IMR-90 (cell line): ENCODE measurements at regions not wholly inside any gene's neighbourhood (a gene's known extent, or its start where the extent isn't known, plus 50 kb on each side); places are given as distances from the start of the nearest gene placed in this dataset.

Experiments
- ATAC-seq: fragments of 200-7000 bp; cut with Tn5 transposase; 2 replicates; pipeline ENCODE4 v1.9.1; 2020; ENCODE audit warnings: low read depth, mild to moderate bottlenecking, moderate library complexity
- BruUV-seq: library from RNA; stranded (reverse); fragments of 400-500 nt; replicated peaks from 2 replicates; lab custom pipeline; 2021; lab: Mats Ljungman, UMichigan
- CTCF ChIA-PET: fragments of 300-600 bp; formaldehyde crosslinking; extraction: SDS; loops from one replicate; lab custom pipeline; 2021; ENCODE audit warnings: antibody characterized with exemption; lab: Yijun Ruan, JAX
- POLR2A ChIA-PET: fragments of 300-600 bp; sonication (Branson Sonifier 250); formaldehyde crosslinking; loops from one replicate; lab custom pipeline; 2022; ENCODE audit warnings: antibody characterized with exemption; ENCODE audit not compliant: unreplicated experiment; lab: Charles Lee
- DNase-seq: peaks from one replicate; pipeline ENCODE4 v3.0.0; 2013
- H2AFZ ChIP-seq: replicated peaks from 2 replicates; pipeline ENCODE3; 2013; ENCODE audit warnings: low read length, mild to moderate bottlenecking; ENCODE audit not compliant: poor library complexity
- H2AK5ac ChIP-seq: 2 replicates; pipeline ENCODE4 v1.6.1; 2013; ENCODE audit warnings: low read depth, low read length, inconsistent platforms
- H2AK9ac ChIP-seq: replicated peaks from 2 replicates; pipeline ENCODE3; 2013; ENCODE audit warnings: mild to moderate bottlenecking, low read depth, low read length, moderate library complexity; ENCODE audit not compliant: poor library complexity
- H2BK120ac ChIP-seq: 2 replicates; pipeline ENCODE4 v1.6.1; 2013; ENCODE audit warnings: low read depth, low read length, inconsistent platforms
- H2BK15ac ChIP-seq: 3 replicates; pipeline ENCODE4 v1.6.1; 2013; ENCODE audit warnings: low read depth, low read length, inconsistent platforms
- H2BK20ac ChIP-seq: 2 replicates; pipeline ENCODE4 v1.6.1; 2013; ENCODE audit warnings: low read depth, mild to moderate bottlenecking, inconsistent platforms, low read length, moderate library complexity
- H2BK5ac ChIP-seq: 2 replicates; pipeline ENCODE4 v1.6.1; 2013; ENCODE audit warnings: mild to moderate bottlenecking, low read depth, low read length, inconsistent platforms; ENCODE audit not compliant: poor library complexity, severe bottlenecking
- H3K14ac ChIP-seq: replicated peaks from 2 replicates; pipeline ENCODE4 v1.6.1; 2013; ENCODE audit warnings: low read depth, low read length, inconsistent platforms
- H3K18ac ChIP-seq: 2 replicates; pipeline ENCODE4 v1.6.1; 2013; ENCODE audit warnings: low read depth, low read length, control low read depth
- H3K23ac ChIP-seq: 2 replicates; pipeline ENCODE4 v1.6.1; 2013; ENCODE audit warnings: low read depth, low read length, inconsistent platforms
- H3K27ac ChIP-seq: 2 replicates; pipeline ENCODE4 v1.5.1; 2013; ENCODE audit warnings: mild to moderate bottlenecking, control low read depth, low read length; ENCODE audit not compliant: insufficient read depth
- H3K27me3 ChIP-seq: 2 replicates; pipeline ENCODE4 v1.6.1; 2013; ENCODE audit warnings: low read length; ENCODE audit not compliant: control insufficient read depth, insufficient read depth
- H3K36me3 ChIP-seq: 2 replicates; pipeline ENCODE4 v1.6.1; 2013; ENCODE audit warnings: low read length, mixed read lengths; ENCODE audit not compliant: control insufficient read depth, insufficient read depth
- H3K4ac ChIP-seq: 2 replicates; pipeline ENCODE4 v1.6.1; 2013; ENCODE audit warnings: low read depth, low read length, inconsistent platforms
- H3K4me1 ChIP-seq: 2 replicates; pipeline ENCODE4 v1.6.1; 2013; ENCODE audit warnings: low read length, mixed read lengths; ENCODE audit not compliant: control insufficient read depth, insufficient read depth
- H3K4me2 ChIP-seq: 2 replicates; pipeline ENCODE4 v1.6.1; 2013; ENCODE audit warnings: low read depth, mild to moderate bottlenecking, control low read depth, low read length, moderate library complexity
- H3K4me3 ChIP-seq: 2 replicates; pipeline ENCODE4 v1.5.1; 2013; ENCODE audit warnings: low read depth, mild to moderate bottlenecking, control low read depth, low read length, moderate library complexity; ENCODE audit not compliant: insufficient read depth
- H3K56ac ChIP-seq: 2 replicates; pipeline ENCODE4 v1.6.1; 2013; ENCODE audit warnings: low read length, inconsistent platforms; ENCODE audit not compliant: insufficient read depth; ENCODE audit errors: extremely low read depth
- H3K79me1 ChIP-seq, 2 experiments: 2 replicates each; pipeline ENCODE4 v1.6.1; 2013; ENCODE audit warnings: low read length in 2 of 2, inconsistent platforms in 1 of 2, low read depth in 1 of 2
- H3K9ac ChIP-seq: 2 replicates; pipeline ENCODE4 v1.6.1; 2013; ENCODE audit warnings: low read depth, low read length, control low read depth
- H3K9me1 ChIP-seq: 2 replicates; pipeline ENCODE4 v1.6.1; 2013; ENCODE audit warnings: low read length, inconsistent platforms; ENCODE audit not compliant: insufficient read depth
- H3K9me3 ChIP-seq: 2 replicates; pipeline ENCODE4 v1.6.1; 2013; ENCODE audit warnings: low read length; ENCODE audit not compliant: control insufficient read depth, insufficient read depth
- H4K20me1 ChIP-seq: 2 replicates; pipeline ENCODE4 v1.6.1; 2013; ENCODE audit warnings: low read length, inconsistent platforms; ENCODE audit not compliant: insufficient read depth
- H4K5ac ChIP-seq: 2 replicates; pipeline ENCODE4 v1.6.1; 2013; ENCODE audit warnings: mild to moderate bottlenecking, low read depth, low read length, control low read depth
- H4K8ac ChIP-seq, 2 experiments: 2 replicates each; pipeline ENCODE4 v1.6.1; 2013; ENCODE audit warnings: low read depth in 2 of 2, low read length in 2 of 2, control low read depth in 1 of 2, inconsistent platforms in 1 of 2
- H4K91ac ChIP-seq: 2 replicates; pipeline ENCODE4 v1.6.1; 2013; ENCODE audit warnings: low read depth, low read length, inconsistent platforms; ENCODE audit not compliant: insufficient read depth
- BHLHE40 ChIP-seq: fragments of 150-350 bp; IDR thresholded peaks from 2 replicates; pipeline ENCODE4 v1.6.1; 2016; ENCODE audit warnings: mild to moderate bottlenecking, low read depth, low read length
- CHD1 ChIP-seq: IDR thresholded peaks from 2 replicates; pipeline ENCODE4 v1.6.1; 2012; ENCODE audit warnings: low read depth, low read length, improper control_type of control experiment
- CTCF ChIP-seq: conservative IDR thresholded peaks from 2 replicates; pipeline ENCODE4 v1.5.1; 2012; ENCODE audit warnings: mild to moderate bottlenecking, low read depth, low read length, improper control_type of control experiment
- ELK1 ChIP-seq: fragments of 150-350 bp; IDR thresholded peaks from 2 replicates; pipeline ENCODE4 v1.6.1; 2016; ENCODE audit warnings: low read depth, mild to moderate bottlenecking, low read length, moderate library complexity, borderline replicate concordance
- FOS ChIP-seq: fragments of 150-350 bp; IDR thresholded peaks from 2 replicates; pipeline ENCODE4 v1.6.1; 2016; ENCODE audit warnings: low read depth, low read length
- MAZ ChIP-seq: IDR thresholded peaks from 2 replicates; pipeline ENCODE4 v1.6.1; 2012; ENCODE audit warnings: low read depth, mild to moderate bottlenecking, low read length, improper control_type of control experiment, moderate library complexity, borderline replicate concordance
- MXI1 ChIP-seq: IDR thresholded peaks from 2 replicates; pipeline ENCODE4 v1.6.1; 2012; ENCODE audit warnings: low read depth, mild to moderate bottlenecking, low read length, moderate library complexity, borderline replicate concordance
- NFE2L2 ChIP-seq: fragments of 150-350 bp; IDR thresholded peaks from 2 replicates; pipeline ENCODE4 v1.6.1; 2016; ENCODE audit warnings: low read depth, mild to moderate bottlenecking, low read length
- POLR2A ChIP-seq: IDR thresholded peaks from 2 replicates; pipeline ENCODE4 v1.6.1; 2012; ENCODE audit warnings: mild to moderate bottlenecking, low read depth, low read length
- RCOR1 ChIP-seq: IDR thresholded peaks from 2 replicates; pipeline ENCODE4 v1.6.1; 2012; ENCODE audit warnings: mild to moderate bottlenecking, low read length, improper control_type of control experiment; ENCODE audit not compliant: insufficient replicate concordance
- RFX5 ChIP-seq: IDR thresholded peaks from 2 replicates; pipeline ENCODE4 v1.8.0; 2012; ENCODE audit warnings: low read depth, mild to moderate bottlenecking, low read length, moderate library complexity
- SMC3 ChIP-seq: fragments of 150-350 bp; IDR thresholded peaks from 2 replicates; pipeline ENCODE4 v1.6.1; 2016; ENCODE audit warnings: low read depth, mild to moderate bottlenecking, antibody characterized with exemption, low read length, moderate library complexity
- USF2 ChIP-seq: fragments of 150-350 bp; IDR thresholded peaks from 2 replicates; pipeline ENCODE4 v1.6.1; 2017; ENCODE audit warnings: mild to moderate bottlenecking, antibody characterized with exemption, low read length, low read depth
- WGBS, 2 experiments: methylation state at CpG; one replicate each; pipeline versions ENCODE4 v1.1.5 to v1.1.7; 2013; ENCODE audit warnings: missing lambda C conversion rate in 2 of 2; ENCODE audit not compliant: insufficient read length in 1 of 2; ENCODE audit errors: extremely low coverage in 2 of 2; 5-methylcytosine and 5-hydroxymethylcytosine counted together
- dilution Hi-C: fragments of 300-500 bp; cut with HindIII; formaldehyde crosslinking; loops from one replicate; pipeline ENCODE4 v1.14.3; 2018; ENCODE audit warnings: low sequenced_read_pairs; ENCODE audit not compliant: unreplicated experiment
- in situ Hi-C: fragments of 300-500 bp; cut with MboI; formaldehyde crosslinking; loops from 3 replicates; pipeline ENCODE4 v1.14.3; 2019; ENCODE audit warnings: low sequenced_read_pairs, inconsistent platforms, mixed read lengths
- intact Hi-C: fragments of 100-400 bp; cut with micrococcal nuclease; formaldehyde crosslinking; loops from 2 replicates; pipeline ENCODE4 v1.10.0; 2022

- H3K4me2 ChIP-seq: no peak overlapping the region
- H4K8ac ChIP-seq: no peak overlapping the region
- H2BK120ac ChIP-seq: no peak overlapping the region
- H2BK20ac ChIP-seq: no peak overlapping the region
- H2AFZ ChIP-seq: no peak overlapping the region
- no peak overlapping the region for H3K4me3 ChIP-seq
- H3K4me1 ChIP-seq: no peaks in the 10 kb centered on the region
- POLR2A ChIA-PET: no interaction called here
- H4K20me1 ChIP-seq: no peaks in the 10 kb centered on the region
- TF ChIP-seq NFE2L2 (no peak), CTCF (no peak), CHD1 (no peak), RCOR1 (no peak), ELK1 (no peak), POLR2A (no peak), BHLHE40 (no peak), MXI1 (no peak), SMC3 (no peak), USF2 (no peak), RFX5 (no peak), FOS (no peak), MAZ (no peak)
- H3K36me3 ChIP-seq: no peaks in the 10 kb centered on the region
- intact Hi-C loops (no loop called here), dilution Hi-C loops (no loop called here), in situ Hi-C loops (no loop called here)
- H3K9ac ChIP-seq: no peak overlapping the region
- no peak overlapping the region for H4K5ac ChIP-seq
- H3K23ac ChIP-seq: no peak overlapping the region
- no peak overlapping the region for H2AK9ac ChIP-seq
- H4K91ac ChIP-seq: no peak overlapping the region
- CTCF ChIA-PET: no interaction called here
- no peak overlapping the region for H3K27ac ChIP-seq
- WGBS, 2 experiments: no CpG with 5 or more reads among the region's 1 CpG
- DNase-seq: no peak
- H3K18ac ChIP-seq: no peak overlapping the region
- H3K4ac ChIP-seq: no peak overlapping the region
- no peaks in the 10 kb centered on the region for H3K27me3 ChIP-seq
- H2BK15ac ChIP-seq: no peak overlapping the region
- no peak overlapping the region for H3K56ac ChIP-seq
- H3K9me3 ChIP-seq: peaks cover 15% of the 10 kb centered on the region
- no peak for ATAC-seq
- H3K79me1 ChIP-seq: no peaks in the 10 kb centered on the region
- H2AK5ac ChIP-seq: no peak overlapping the region
- no peaks in the 10 kb centered on the region for H3K9me1 ChIP-seq
- H3K14ac ChIP-seq: no peak overlapping the region
- BruUV-seq: no TSS peak
- no peak overlapping the region for H2BK5ac ChIP-seq
Observed at GRCh38 chr12:33314223-33314622, 125.4 kb downstream of the SYT10 start.
